T-helper 17 cell (primary cell): ENCODE measurements at regions not wholly inside any gene's neighbourhood (a gene's known extent, or its start where the extent isn't known, plus 50 kb on each side); places are given as distances from the start of the nearest gene placed in this dataset.

Experiments used
- ATAC-seq: fragments of 150-1000 bp; cut with Tn5 transposase; 2 replicates; pipeline ENCODE4 v1.10.0; 2021; ENCODE audit warnings: mild to moderate bottlenecking, moderate library complexity
- DNase-seq, 3 donors: peaks; one replicate each; pipeline versions ENCODE4 v3.0.0 to v3.0.0-alpha.2; 2020 to 2021
- H3K9me3 ChIP-seq: one replicate; pipeline ENCODE4 v1.7.0; 2013; ENCODE audit warnings: low read length, mild to moderate bottlenecking; ENCODE audit not compliant: control insufficient read depth, poor library complexity, severe bottlenecking
- H3K27ac Mint-ChIP-seq: one replicate; pipeline ENCODE4 v1.8.0; 2022; ENCODE audit warnings: mild to moderate bottlenecking, moderate library complexity, mixed read lengths
- H3K27me3 Mint-ChIP-seq: one replicate; pipeline ENCODE4 v1.8.0; 2022; ENCODE audit warnings: mixed read lengths
- H3K36me3 Mint-ChIP-seq: one replicate; pipeline ENCODE4 v1.8.0; 2022; ENCODE audit warnings: low read depth, mixed read lengths
- H3K4me1 Mint-ChIP-seq: one replicate; pipeline ENCODE4 v1.8.0; 2022; ENCODE audit warnings: mild to moderate bottlenecking, mixed read lengths
- H3K4me3 Mint-ChIP-seq: one replicate; pipeline ENCODE4 v1.8.0; 2022; ENCODE audit warnings: mild to moderate bottlenecking, moderate library complexity, mixed read lengths

- H3K4me1 Mint-ChIP-seq, result no peaks in the 10 kb centered on the region
- H3K27ac Mint-ChIP-seq, result no peak overlapping the region
- no peaks in the 10 kb centered on the region for H3K36me3 Mint-ChIP-seq
Measured at GRCh38 chr15:37813306-37813705, 121.1 kb upstream of the TMCO5A start.

GRCh38 chr15:37814847-37815515 is 119.5 kb upstream of the TMCO5A start:
- no peak for ATAC-seq
- Mint-ChIP-seq H3K27me3 (peaks cover 11% of the 10 kb centered on the region), H3K4me1 (no peaks in the 10 kb centered on the region), H3K4me3 (no peak overlapping the region), H3K27ac (no peak overlapping the region), H3K36me3 (no peaks in the 10 kb centered on the region)
- no peaks in the 10 kb centered on the region for H3K9me3 ChIP-seq
- no peak for DNase-seq

More at GRCh38 chr15:37813306-37813705, 121.1 kb upstream of the TMCO5A start:
- no peaks in the 10 kb centered on the region for H3K9me3 ChIP-seq
- no peak for ATAC-seq
- Mint-ChIP-seq H3K27me3 (peaks cover 11% of the 10 kb centered on the region), H3K4me3 (no peak overlapping the region)
- no peak for DNase-seq

GRCh38 chr15:37818152-37818677 is 116.2 kb upstream of the TMCO5A start:
- ATAC-seq (no peak), DNase-seq (no peak)
- Mint-ChIP-seq H3K36me3 (no peaks in the 10 kb centered on the region), H3K27ac (no peak overlapping the region), H3K4me1 (no peaks in the 10 kb centered on the region), H3K4me3 (no peak overlapping the region), H3K27me3 (peaks cover 14% of the 10 kb centered on the region)
- no peaks in the 10 kb centered on the region for H3K9me3 ChIP-seq

- H3K4me1 Mint-ChIP-seq, result no peaks in the 10 kb centered on the region
- H3K9me3 ChIP-seq, result no peaks in the 10 kb centered on the region
- no peak overlapping the region for H3K27ac Mint-ChIP-seq
- H3K4me3 Mint-ChIP-seq, result no peak overlapping the region
- H3K27me3 Mint-ChIP-seq, result peaks cover 15% of the 10 kb centered on the region
- ATAC-seq (no peak), DNase-seq (no peak)
- H3K36me3 Mint-ChIP-seq, result no peaks in the 10 kb centered on the region
Measured at GRCh38 chr15:37819191-37819590, 115.2 kb upstream of the TMCO5A start.

GRCh38 chr15:37820380-37821128 is 113.9 kb upstream of the TMCO5A start:
- Mint-ChIP-seq H3K36me3 (no peaks in the 10 kb centered on the region), H3K4me3 (no peak overlapping the region), H3K4me1 (no peaks in the 10 kb centered on the region), H3K27me3 (peaks cover 19% of the 10 kb centered on the region), H3K27ac (no peak overlapping the region)
- ATAC-seq (no peak), DNase-seq (no peak)
- H3K9me3 ChIP-seq, result no peaks in the 10 kb centered on the region

GRCh38 chr15:37823601-37824275 is 110.7 kb upstream of the TMCO5A start:
- ATAC-seq, result no peak
- H3K36me3 Mint-ChIP-seq, result no peaks in the 10 kb centered on the region
- no peaks in the 10 kb centered on the region for H3K9me3 ChIP-seq
- DNase-seq, result no peak
- H3K4me1 Mint-ChIP-seq, result no peaks in the 10 kb centered on the region
- H3K4me3 Mint-ChIP-seq, result no peak overlapping the region
- peaks cover 30% of the 10 kb centered on the region for H3K27me3 Mint-ChIP-seq
- no peak overlapping the region for H3K27ac Mint-ChIP-seq

- ATAC-seq (no peak), DNase-seq (no peak)
- H3K27ac Mint-ChIP-seq, result no peak overlapping the region
- H3K9me3 ChIP-seq, result no peaks in the 10 kb centered on the region
- peaks cover 30% of the 10 kb centered on the region for H3K27me3 Mint-ChIP-seq
- no peaks in the 10 kb centered on the region for H3K36me3 Mint-ChIP-seq
- no peaks in the 10 kb centered on the region for H3K4me1 Mint-ChIP-seq
- H3K4me3 Mint-ChIP-seq, result no peak overlapping the region
Measured at GRCh38 chr15:37824717-37825382, 109.6 kb upstream of the TMCO5A start.

GRCh38 chr15:37837276-37837675 is 97.2 kb upstream of the TMCO5A start:
- H3K4me1 Mint-ChIP-seq, result no peaks in the 10 kb centered on the region
- DNase-seq, result no peak
- H3K27ac Mint-ChIP-seq, result no peak overlapping the region
- ATAC-seq, result no peak
- no peak overlapping the region for H3K4me3 Mint-ChIP-seq
- no peaks in the 10 kb centered on the region for H3K27me3 Mint-ChIP-seq
- no peaks in the 10 kb centered on the region for H3K9me3 ChIP-seq
- no peaks in the 10 kb centered on the region for H3K36me3 Mint-ChIP-seq

- Mint-ChIP-seq H3K4me1 (no peaks in the 10 kb centered on the region), H3K36me3 (no peaks in the 10 kb centered on the region), H3K4me3 (no peak overlapping the region), H3K27me3 (no peaks in the 10 kb centered on the region), H3K27ac (no peak overlapping the region)
- no peak for ATAC-seq
- DNase-seq, result no peak
- H3K9me3 ChIP-seq, result no peaks in the 10 kb centered on the region
Measured at GRCh38 chr15:37847776-37848175, 86.7 kb upstream of the TMCO5A start.

- Mint-ChIP-seq H3K4me1 (no peaks in the 10 kb centered on the region), H3K27me3 (no peaks in the 10 kb centered on the region), H3K27ac (no peak overlapping the region), H3K36me3 (no peaks in the 10 kb centered on the region), H3K4me3 (no peak overlapping the region)
- H3K9me3 ChIP-seq, result no peaks in the 10 kb centered on the region
- no peak for ATAC-seq
- no peak for DNase-seq
Measured at GRCh38 chr15:37856109-37856508, 78.3 kb upstream of the TMCO5A start.

GRCh38 chr15:37860896-37861295 is 73.5 kb upstream of the TMCO5A start:
- DNase-seq, result no peak
- ATAC-seq, result no peak
- Mint-ChIP-seq H3K36me3 (no peaks in the 10 kb centered on the region), H3K4me3 (no peak overlapping the region), H3K27ac (no peak overlapping the region), H3K4me1 (no peaks in the 10 kb centered on the region), H3K27me3 (no peaks in the 10 kb centered on the region)
- H3K9me3 ChIP-seq, result no peaks in the 10 kb centered on the region

GRCh38 chr15:37865687-37866086 is 68.8 kb upstream of the TMCO5A start:
- peaks cover 7% of the 10 kb centered on the region for H3K27me3 Mint-ChIP-seq
- no peak for DNase-seq
- H3K4me1 Mint-ChIP-seq, result no peaks in the 10 kb centered on the region
- no peak for ATAC-seq
- H3K36me3 Mint-ChIP-seq, result no peaks in the 10 kb centered on the region
- H3K27ac Mint-ChIP-seq, result no peak overlapping the region
- no peaks in the 10 kb centered on the region for H3K9me3 ChIP-seq
- H3K4me3 Mint-ChIP-seq, result no peak overlapping the region

GRCh38 chr15:37870711-37871110 is 63.7 kb upstream of the TMCO5A start:
- ATAC-seq (no peak), DNase-seq (no peak)
- H3K9me3 ChIP-seq, result no peaks in the 10 kb centered on the region
- Mint-ChIP-seq H3K4me1 (no peaks in the 10 kb centered on the region), H3K36me3 (no peaks in the 10 kb centered on the region), H3K27me3 (peaks cover 28% of the 10 kb centered on the region), H3K4me3 (no peak overlapping the region), H3K27ac (no peak overlapping the region)
